Panc1 (cell line): ENCODE measurements at regions not wholly inside any gene's neighbourhood (a gene's known extent, or its start where the extent isn't known, plus 50 kb on each side); places are given as distances from the start of the nearest gene placed in this dataset.

ENCODE experiments used
- ATAC-seq: fragments of 200-7000 bp; cut with Tn5 transposase; 2 replicates; pipeline ENCODE4 v1.9.1; 2020; ENCODE audit warnings: mild to moderate bottlenecking, moderate library complexity
- BruUV-seq: library from RNA; stranded (reverse); fragments of 400-500 nt; replicated peaks from 2 replicates; lab custom pipeline; 2021; lab: Mats Ljungman, UMichigan
- CTCF ChIA-PET: fragments of 300-600 bp; sonication (Branson Sonifier 250); formaldehyde crosslinking; loops from one replicate; lab custom pipeline; 2022; ENCODE audit warnings: antibody characterized with exemption; lab: Charles Lee
- POLR2A ChIA-PET: fragments of 300-600 bp; sonication (Branson Sonifier 250); formaldehyde crosslinking; loops from one replicate; lab custom pipeline; 2022; ENCODE audit warnings: antibody characterized with exemption; lab: Charles Lee
- DNase-seq: peaks from one replicate; pipeline ENCODE4 v3.0.0-alpha.2; 2010; ENCODE audit warnings: low read depth, low spot score
- H3K27ac ChIP-seq: 2 replicates; pipeline ENCODE4 v1.5.1; 2011; ENCODE audit warnings: mild to moderate bottlenecking, low read length, inconsistent platforms
- H3K27me3 ChIP-seq: fragments of 200-500 bp; sonication (Bioruptor generic); 2 replicates; pipeline ENCODE4 v1.6.0; 2014; ENCODE audit warnings: low read length, inconsistent platforms; ENCODE audit not compliant: control insufficient read depth, insufficient read depth
- H3K36me3 ChIP-seq: fragments of 200-500 bp; sonication (Bioruptor generic); 2 replicates; pipeline ENCODE4 v1.5.1; 2014; ENCODE audit warnings: inconsistent platforms, mild to moderate bottlenecking, low read length, moderate library complexity; ENCODE audit not compliant: control insufficient read depth, insufficient read depth
- H3K4me1 ChIP-seq: 2 replicates; pipeline ENCODE4 v1.5.1; 2011; ENCODE audit warnings: inconsistent platforms, mild to moderate bottlenecking, low read length, moderate library complexity; ENCODE audit not compliant: control insufficient read depth, insufficient read depth
- H3K4me3 ChIP-seq, 2 experiments: 2 replicates each; pipeline ENCODE4 v1.5.1; 2011 to 2012; ENCODE audit warnings: low read depth in 2 of 2, low read length in 2 of 2, mild to moderate bottlenecking in 2 of 2, inconsistent platforms in 1 of 2, moderate library complexity in 1 of 2
- H3K9me3 ChIP-seq: fragments of 200-500 bp; sonication (Bioruptor generic); 2 replicates; pipeline ENCODE4 v1.5.1; 2014; ENCODE audit warnings: low read depth, mild to moderate bottlenecking, inconsistent platforms, low read length, moderate library complexity; ENCODE audit not compliant: control insufficient read depth, insufficient read depth
- CTCF ChIP-seq: fragments of 450-650 bp; IDR thresholded peaks from 2 replicates; pipeline ENCODE4 v1.5.1; 2017; ENCODE audit warnings: mild to moderate bottlenecking
- POLR2AphosphoS5 ChIP-seq: IDR thresholded peaks from 2 replicates; pipeline ENCODE4 v1.6.1; 2012; ENCODE audit warnings: mild to moderate bottlenecking, low read depth, low read length, moderate library complexity
- REST ChIP-seq, 2 experiments: IDR thresholded peaks; 2 replicates each; pipeline ENCODE4 v1.6.1; 2011 to 2012; ENCODE audit warnings: low read depth in 2 of 2, control low read depth in 1 of 2, low read length in 1 of 2, mild to moderate bottlenecking in 1 of 2, moderate library complexity in 1 of 2; ENCODE audit not compliant: insufficient read depth in 1 of 2
- SIN3A ChIP-seq: IDR thresholded peaks from 2 replicates; pipeline ENCODE4 v1.6.1; 2012; ENCODE audit warnings: low read depth, mild to moderate bottlenecking, low read length, moderate library complexity, borderline replicate concordance; ENCODE audit not compliant: insufficient read depth
- TCF7L2 ChIP-seq: IDR thresholded peaks from 2 replicates; pipeline ENCODE4 v1.6.1; 2011; ENCODE audit warnings: mild to moderate bottlenecking, low read depth, low read length, inconsistent platforms
- in situ Hi-C: cut with HindIII; loops from 2 replicates; pipeline ENCODE4 v1.10.0; 2016; ENCODE audit warnings: low sequenced_read_pairs, low pct_unique_long_range_greater_than_20kb
- intact Hi-C: fragments of 100-400 bp; cut with micrococcal nuclease; formaldehyde crosslinking; loops from one replicate; pipeline ENCODE4 v1.10.0; 2022; ENCODE audit not compliant: unreplicated experiment

- Histone ChIP-seq H3K27ac (no peak overlapping the region), H3K36me3 (no peaks in the 10 kb centered on the region), H3K27me3 (no peaks in the 10 kb centered on the region), H3K9me3 (no peaks in the 10 kb centered on the region), H3K4me3 (no peak overlapping the region), H3K4me1 (no peaks in the 10 kb centered on the region)
- in situ Hi-C loops (no loop called here), intact Hi-C loops (no loop called here)
- DNase-seq (no peak), ATAC-seq (no peak)
- no TSS peak for BruUV-seq
- TF ChIP-seq SIN3A (no peak), POLR2AphosphoS5 (no peak), REST (IDR thresholded peaks at IDR 0.05; ENCODE audit: insufficient read depth in 1 of 2, low read depth in 2 of 2, low read length in 1 of 2) (no peak), TCF7L2 (no peak), CTCF (no peak)
- ChIA-PET POLR2A (no interaction called here), CTCF (no interaction called here)
Observed at GRCh38 chr11:104432981-104433380, 269.0 kb upstream of the PDGFD start.

GRCh38 chr11:104432526-104432925, 268.6 kb upstream of the PDGFD start:
- no TSS peak for BruUV-seq
- ATAC-seq (no peak), DNase-seq (no peak)
- in situ Hi-C loops, result no loop called here
- Histone ChIP-seq H3K36me3 (no peaks in the 10 kb centered on the region), H3K27me3 (no peaks in the 10 kb centered on the region), H3K4me3 (no peak overlapping the region), H3K27ac (no peak overlapping the region), H3K9me3 (no peaks in the 10 kb centered on the region), H3K4me1 (no peaks in the 10 kb centered on the region)
- ChIA-PET POLR2A (no interaction called here), CTCF (no interaction called here)
- intact Hi-C loops, result no loop called here
- no peak for TF ChIP-seq CTCF
- TF ChIP-seq POLR2AphosphoS5, result no peak
- TF ChIP-seq SIN3A, result no peak
- TF ChIP-seq TCF7L2, result no peak
- TF ChIP-seq REST (IDR thresholded peaks at IDR 0.05; ENCODE audit: insufficient read depth in 1 of 2, low read depth in 2 of 2, low read length in 1 of 2), result no peak
